ENCODE measurements at regions not wholly inside any gene's neighbourhood (a gene's known extent, or its start where the extent isn't known, plus 50 kb on each side); places are given as distances from the start of the nearest gene placed in this dataset.
A peak's percentile ranks its signal among the peaks of the same experiment; 100 is the strongest.
"Not testable (repeated sequence)": the region's sequence is repeated elsewhere in the genome, so short reads cannot be mapped to it uniquely, and the experiment has no call there.

DNA sequence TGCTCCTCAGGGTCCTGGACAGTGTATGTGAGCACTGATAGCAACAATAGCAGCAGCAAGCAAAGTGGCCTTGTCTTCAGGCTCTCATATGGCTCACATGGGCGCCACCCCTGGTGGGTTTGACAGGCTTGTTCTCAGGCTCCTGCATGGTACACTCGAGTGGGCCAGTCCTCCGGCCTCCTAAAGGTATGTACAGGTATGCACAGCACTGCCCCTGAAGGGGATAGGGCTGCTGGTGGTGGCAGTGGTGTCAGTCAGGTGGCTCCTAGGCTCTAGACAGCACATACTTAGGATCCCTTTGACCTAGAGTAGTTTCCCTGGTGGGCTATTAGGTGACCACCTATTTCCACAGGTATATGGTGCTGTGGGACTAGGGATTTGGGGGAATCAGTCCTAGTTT is 79.8 kb downstream of the LGALS9B start:
- not testable (repeated sequence) for DNase-seq (ENCODE audit: low spot score)

DNA sequence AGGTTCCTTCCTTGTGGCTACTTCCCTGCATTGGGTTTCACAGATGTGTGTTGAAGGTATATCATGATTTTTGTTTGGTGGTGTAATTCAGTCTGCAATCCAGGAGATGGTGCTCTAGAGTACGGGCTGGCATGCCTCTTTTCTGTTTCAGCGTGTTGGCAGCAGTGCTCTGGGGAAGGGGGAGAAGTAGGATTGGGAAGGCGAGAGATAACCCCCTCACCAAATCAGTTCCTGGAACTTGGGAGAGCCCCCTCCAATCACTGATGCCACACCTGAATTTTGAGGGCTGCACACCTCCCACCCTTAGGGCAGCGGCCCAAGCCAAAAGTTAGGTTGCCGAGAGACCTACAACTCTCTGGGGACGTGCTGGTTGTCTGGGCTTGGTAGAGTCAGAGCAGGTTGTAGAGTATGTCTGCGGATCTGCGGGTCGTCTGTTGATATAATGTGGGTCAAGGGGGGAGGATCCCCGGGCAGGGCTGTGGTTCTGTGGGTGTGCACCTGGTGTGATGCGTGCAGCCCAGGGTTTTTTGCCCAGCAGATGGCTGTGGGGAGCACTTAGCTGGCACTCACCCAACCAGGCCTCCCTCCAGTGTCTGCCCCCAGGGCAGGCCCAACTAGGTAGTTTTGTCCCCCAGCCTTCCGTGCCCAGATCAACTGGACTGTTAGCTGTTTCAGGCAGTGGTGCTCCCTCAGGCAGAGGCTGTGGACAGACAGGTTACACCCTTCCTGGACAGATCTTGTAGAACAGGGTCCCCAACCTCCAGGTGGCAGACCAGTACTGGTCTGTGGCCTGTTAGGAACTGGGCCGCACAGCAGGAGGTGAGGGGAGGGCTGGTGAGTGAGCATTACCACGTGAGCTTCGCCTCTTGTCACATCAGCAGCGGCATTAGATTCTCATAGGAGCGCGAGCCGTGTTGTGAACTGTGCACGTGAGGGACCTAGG is 85.7 kb downstream of the LGALS9B start:
- peak; percentile 36 for DNase-seq (ENCODE audit: low spot score)

DNA sequence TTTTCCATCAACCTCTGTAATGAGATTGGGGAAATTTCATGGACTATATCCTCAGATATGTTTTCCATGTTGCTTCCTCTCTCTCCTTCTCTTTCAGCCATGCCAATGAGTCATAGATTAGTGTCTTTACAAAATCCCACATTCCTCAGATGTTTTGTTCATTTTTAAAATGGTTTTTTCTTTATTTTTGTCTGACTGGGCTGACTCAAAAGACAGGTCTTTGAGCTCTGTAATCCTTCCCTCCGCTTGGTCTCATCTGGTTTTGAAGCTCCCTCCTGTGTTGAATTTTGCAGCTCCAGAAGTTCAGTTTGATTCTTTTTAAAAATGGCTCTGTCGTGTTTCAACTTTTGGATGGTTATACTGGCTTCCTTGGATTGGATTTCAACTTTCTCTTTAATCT is 86.7 kb downstream of the LGALS9B start:
- DNase-seq (ENCODE audit: low spot score) = not testable (repeated sequence)

DNA sequence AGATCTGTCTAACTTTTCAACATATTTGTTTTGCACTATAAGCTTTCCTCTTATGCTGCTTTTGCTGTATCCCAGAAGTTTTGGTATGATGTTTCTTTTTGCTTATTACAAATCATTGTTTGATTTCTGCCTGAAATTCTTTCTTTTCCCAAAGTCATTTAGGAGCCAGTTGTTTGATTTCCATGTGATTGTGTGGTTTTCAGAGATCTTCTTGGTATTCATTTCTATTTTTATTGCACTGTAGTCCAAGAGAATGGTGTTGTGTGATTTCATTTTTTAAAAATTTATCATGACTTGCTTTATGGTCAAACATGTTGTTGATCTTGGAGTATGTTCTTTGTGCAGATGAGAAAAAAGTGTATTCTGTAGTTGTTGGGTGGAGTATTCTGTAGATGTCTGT is 88.1 kb downstream of the LGALS9B start:
- not testable (repeated sequence) for DNase-seq (ENCODE audit: low spot score)

DNA sequence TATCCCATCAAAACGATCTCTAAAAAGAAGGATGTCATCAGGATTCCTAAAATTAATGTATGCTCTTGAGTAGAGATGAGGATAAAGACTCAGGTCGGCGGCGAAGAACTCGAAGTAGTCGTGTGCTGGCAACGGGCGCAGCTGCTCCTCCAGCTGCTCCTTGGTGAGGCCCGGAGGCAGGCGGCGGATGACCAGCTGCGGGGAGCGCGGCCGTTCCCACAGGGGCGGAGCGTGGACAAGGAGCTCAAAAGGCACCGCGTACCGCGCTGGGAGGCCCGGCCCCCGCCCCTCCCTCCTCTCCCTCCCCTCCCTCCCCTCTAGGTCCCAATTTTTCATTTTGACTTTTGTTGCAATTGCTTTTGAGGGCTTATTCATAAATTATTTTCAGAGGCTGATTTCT is 90.7 kb downstream of the LGALS9B start:
- DNase-seq (ENCODE audit: low spot score) = not testable (repeated sequence)

DNA sequence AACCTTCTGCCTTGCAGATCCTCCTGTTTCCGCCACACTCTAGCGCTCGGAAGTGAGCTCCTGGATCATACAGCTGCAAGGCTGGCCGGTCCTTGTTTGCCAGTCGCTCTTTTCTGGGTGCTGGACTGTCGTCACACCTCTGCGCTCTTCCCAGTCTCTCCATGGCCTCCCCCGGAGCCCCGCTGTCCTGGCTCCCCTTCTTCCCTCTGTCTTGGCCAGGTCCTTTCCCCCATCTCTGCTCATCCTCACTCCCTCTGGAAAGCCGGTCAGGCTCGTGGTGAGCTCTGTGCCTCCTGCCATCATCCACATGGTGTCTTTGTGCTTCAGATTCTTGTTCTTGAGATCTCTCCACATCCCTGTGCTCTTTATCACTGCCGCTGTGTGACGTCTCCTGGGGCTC is 91.6 kb downstream of the LGALS9B start:
- not testable (repeated sequence) for DNase-seq (ENCODE audit: low spot score)

Data from Ammon's horn (tissue), 1 donor.